Stomach (tissue), 8 donors: ENCODE measurements at regions not wholly inside any gene's neighbourhood (a gene's known extent, or its start where the extent isn't known, plus 50 kb on each side); places are given as distances from the start of the nearest gene placed in this dataset.
A peak's percentile ranks its signal among the peaks of the same experiment; 100 is the strongest.

Experiments
- DNase-seq, 2 donors: peaks; one replicate each; pipeline versions ENCODE4 v3.0.0 to v3.0.0-alpha.2; 2013 to 2019
- H3K27ac ChIP-seq, 5 donors: fragments of 200-600 bp in 4 of 5; sonication (generic) in 4 of 5; one replicate each; pipeline ENCODE4 v1.5.1; 2013 to 2019; ENCODE audit warnings: mild to moderate bottlenecking in 1 of 5, moderate library complexity in 1 of 5
- H3K27me3 ChIP-seq, 3 donors: fragments of 200-600 bp; sonication (generic); one replicate each; pipeline ENCODE4 v1.5.1; 2017 to 2019; ENCODE audit warnings: mixed run types in 1 of 3
- H3K36me3 ChIP-seq, 4 donors: fragments of 200-600 bp; sonication (generic); 1 replicate in 3 of 4; 2 replicates in 1 of 4; pipeline ENCODE4 v1.5.1; 2016 to 2019
- H3K4me1 ChIP-seq, 4 donors: fragments of 200-600 bp; sonication (generic); one replicate each; pipeline ENCODE4 v1.5.1; 2016 to 2019
- H3K4me3 ChIP-seq, 4 donors: fragments of 200-600 bp; sonication (generic) in 3 of 4; one replicate each; pipeline ENCODE4 v1.5.1; 2016 to 2019; ENCODE audit warnings: mild to moderate bottlenecking in 1 of 4
- H3K9me3 ChIP-seq, 4 donors: fragments of 200-600 bp; sonication (generic); one replicate each; pipeline ENCODE4 v1.5.1; 2016 to 2019
- CTCF ChIP-seq, 7 experiments: fragments of 450-650 bp in 4 of 7; fragments of 200-600 bp in 3 of 7; sonication (generic) in 3 of 7; IDR thresholded peaks; one replicate each; pipeline ENCODE4 v1.5.1; 2016 to 2019; ENCODE audit warnings: antibody characterized with exemption in 7 of 7, control low read depth in 2 of 7, mild to moderate bottlenecking in 1 of 7
- EP300 ChIP-seq: sonication (generic); formaldehyde crosslinking; IDR thresholded peaks from one replicate; pipeline ENCODE4 v1.6.1; 2017; ENCODE audit warnings: antibody characterized with exemption
- POLR2A ChIP-seq, 4 donors: fragments of 450-650 bp; IDR thresholded peaks; one replicate each; pipeline ENCODE4 v1.6.1; 2016; ENCODE audit warnings: antibody characterized with exemption in 4 of 4, control low read depth in 2 of 4, mild to moderate bottlenecking in 1 of 4, moderate library complexity in 1 of 4
- POLR2AphosphoS5 ChIP-seq, 3 donors: sonication (generic); formaldehyde crosslinking; IDR thresholded peaks; one replicate each; pipeline ENCODE4 v1.6.1; 2016; ENCODE audit warnings: antibody characterized with exemption in 3 of 3
- WGBS, 5 donors: extraction: QIAGEN DNeasy Blood & Tissue Kit in 3 of 5; methylation state at CpG; one replicate each; pipeline versions ENCODE4 v1.1.5 to v1.1.7; 2013 to 2018; 5-methylcytosine and 5-hydroxymethylcytosine counted together
- intact Hi-C: fragments of 100-400 bp; cut with DNase I; formaldehyde crosslinking; loops from one replicate; pipeline ENCODE4 v1.15.1; 2023; ENCODE audit warnings: low total_unique reads
- donor health status: healthy with polysubstance abuse.
- donor health status: Bipolar disorder and iron deficiency.
- donor health status: healthy.

GRCh38 chr12:75960086-75960910, 71.3 kb downstream of the PHLDA1 start:
- Histone ChIP-seq H3K27me3 (no peaks in the 10 kb centered on the region), H3K9me3 (no peaks in the 10 kb centered on the region), H3K4me3 (no peak overlapping the region), H3K36me3 (no peaks in the 10 kb centered on the region), H3K27ac (peak overlapping the region; percentile 37 to 58 (median 51)), H3K4me1 (peaks cover 11 to 32% (median 16%) of the 10 kb centered on the region in 4 donors)
- TF ChIP-seq POLR2A (IDR thresholded peaks at IDR 0.05) (no peak), POLR2AphosphoS5 (IDR thresholded peaks at IDR 0.05) (peak in 2 of 3 donors; percentile 50 to 64)
- peak; percentile 83 to 89 for DNase-seq
- WGBS, 5 donors, result 21 to 52% (median 32%) methylated on average over 6 of the region's 6 CpGs
- intact Hi-C loops, result no loop called here

DNA sequence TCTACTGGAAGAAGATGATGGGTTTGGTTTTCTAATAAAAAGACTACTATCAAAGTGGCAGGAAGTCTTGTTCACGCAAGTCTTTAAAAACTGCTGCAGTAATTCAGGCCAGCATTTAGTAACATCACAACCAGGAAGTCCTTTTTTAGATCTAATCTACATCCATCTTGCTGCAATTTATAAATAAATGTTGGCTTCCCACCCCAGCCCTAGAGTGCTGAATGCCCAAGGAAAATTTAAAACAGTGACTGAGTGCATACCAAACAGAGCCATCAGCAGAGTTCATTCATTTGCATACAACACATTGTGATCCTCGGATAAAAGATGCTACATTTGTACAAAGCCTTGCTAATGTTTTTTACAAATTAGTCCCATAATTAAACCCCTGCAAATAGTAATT, 72.1 kb downstream of the PHLDA1 start:
- Histone ChIP-seq H3K36me3 (no peaks in the 10 kb centered on the region), H3K27me3 (no peaks in the 10 kb centered on the region), H3K4me1 (peaks cover 11 to 32% (median 16%) of the 10 kb centered on the region in 4 donors), H3K27ac (peak overlapping the region in 3 of 5 donors; percentile 13 to 54 (median 44)), H3K4me3 (no peak overlapping the region), H3K9me3 (no peaks in the 10 kb centered on the region)
- intact Hi-C loops, result no loop called here
- DNase-seq, result no peak
- TF ChIP-seq CTCF (IDR thresholded peaks at IDR 0.05), result no peak
- no peak for TF ChIP-seq EP300
- 34 to 45% (median 42%) methylated on average over 2 of the region's 2 CpGs for WGBS, 5 donors

- 32 to 44% (median 32%) methylated on average over 2 of the region's 2 CpGs for WGBS, 5 donors
- intact Hi-C loops, result no loop called here
- no peak for DNase-seq
- Histone ChIP-seq H3K4me1 (peaks cover 11 to 27% (median 17%) of the 10 kb centered on the region in 4 donors), H3K9me3 (no peaks in the 10 kb centered on the region), H3K4me3 (no peak overlapping the region), H3K27ac (peak overlapping the region in 2 of 5 donors; percentile 13 to 44), H3K36me3 (no peaks in the 10 kb centered on the region), H3K27me3 (no peaks in the 10 kb centered on the region)
- TF ChIP-seq EP300 (no peak), POLR2A (IDR thresholded peaks at IDR 0.05) (no peak), CTCF (IDR thresholded peaks at IDR 0.05) (no peak), POLR2AphosphoS5 (IDR thresholded peaks at IDR 0.05) (no peak)
These were observed 72.5 kb downstream of the PHLDA1 start for GRCh38 chr12:75959060-75959459.

DNA sequence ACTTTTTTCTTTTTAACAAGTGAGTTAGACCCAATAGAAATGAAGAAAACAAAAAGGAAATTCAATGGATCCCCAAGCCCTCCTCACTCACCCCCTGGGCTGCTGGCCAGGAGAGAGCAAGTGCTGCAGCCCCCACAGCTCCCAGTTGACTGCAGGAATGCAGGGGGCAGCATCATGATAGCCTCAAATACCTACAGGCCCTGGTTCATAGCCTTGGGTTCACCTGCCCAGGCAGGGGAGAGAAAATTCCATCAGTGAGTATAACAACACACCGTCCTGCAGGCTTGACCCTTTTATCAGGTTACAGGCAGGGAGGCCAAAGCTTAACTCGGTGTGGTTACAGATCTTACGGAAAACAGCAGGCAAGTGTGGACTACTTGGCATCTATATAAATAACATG, 76.3 kb downstream of the PHLDA1 start:
- DNase-seq, result no peak
- Histone ChIP-seq H3K4me3 (no peak overlapping the region), H3K36me3 (no peaks in the 10 kb centered on the region), H3K4me1 (peaks cover 29 to 49% (median 34%) of the 10 kb centered on the region in 4 donors), H3K27me3 (no peaks in the 10 kb centered on the region), H3K27ac (no peak overlapping the region), H3K9me3 (no peaks in the 10 kb centered on the region)
- intact Hi-C loops, result no loop called here
- WGBS, 5 donors, result 33 to 63% (median 53%) methylated on average over 3 of the region's 3 CpGs
- no peak for TF ChIP-seq CTCF (IDR thresholded peaks at IDR 0.05)
- no peak for TF ChIP-seq POLR2A (IDR thresholded peaks at IDR 0.05)
- no peak for TF ChIP-seq POLR2AphosphoS5 (IDR thresholded peaks at IDR 0.05)
- TF ChIP-seq EP300, result no peak

GRCh38 chr12:75954749-75955148, 76.8 kb downstream of the PHLDA1 start:
- Histone ChIP-seq H3K36me3 (no peaks in the 10 kb centered on the region), H3K9me3 (no peaks in the 10 kb centered on the region), H3K27ac (peak overlapping the region in 1 of 5 donors; percentile 57), H3K4me1 (peaks cover 24 to 44% (median 29%) of the 10 kb centered on the region in 4 donors), H3K4me3 (no peak overlapping the region), H3K27me3 (no peaks in the 10 kb centered on the region)
- intact Hi-C loops, result no loop called here
- no peak for DNase-seq
- TF ChIP-seq POLR2AphosphoS5 (IDR thresholded peaks at IDR 0.05), result no peak
- TF ChIP-seq POLR2A (IDR thresholded peaks at IDR 0.05), result no peak
- no peak for TF ChIP-seq CTCF (IDR thresholded peaks at IDR 0.05)
- no peak for TF ChIP-seq EP300
- WGBS, 5 donors, result 98 to 100% (median 100%) methylated on average over 2 of the region's 2 CpGs
